ENCODE measurements at regions not wholly inside any gene's neighbourhood (a gene's known extent, or its start where the extent isn't known, plus 50 kb on each side); places are given as distances from the start of the nearest gene placed in this dataset.
A peak's percentile ranks its signal among the peaks of the same experiment; 100 is the strongest.

DNA sequence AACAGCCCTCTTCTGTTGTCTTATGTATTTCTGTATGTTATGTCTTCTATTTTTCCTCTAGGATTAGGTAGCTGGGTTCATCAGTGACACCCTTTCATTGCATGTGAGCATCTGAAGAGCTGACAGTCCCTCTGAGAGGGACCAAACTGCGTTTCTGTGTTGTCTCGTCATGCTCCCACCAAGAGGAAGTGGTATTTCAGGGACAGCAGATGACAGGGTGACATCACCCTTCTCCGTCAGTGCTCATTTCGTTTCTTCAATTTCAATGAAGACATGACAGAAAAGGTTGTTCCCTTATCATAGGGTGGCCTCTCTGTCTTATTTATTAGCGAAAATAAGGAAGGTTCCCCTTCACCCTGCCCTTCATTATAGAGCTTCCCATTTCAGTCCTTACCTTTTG is 225.9 kb upstream of the NR4A3 start:
- H3K4me3 ChIP-seq (replicated peaks in 1 of 2; ENCODE audit: low read depth in 2 of 2, low read length in 2 of 2) = no peak overlapping the region
- no peak for DNase-seq (ENCODE audit: low read depth in 2 of 2)
- TF ChIP-seq, protein P1, sequence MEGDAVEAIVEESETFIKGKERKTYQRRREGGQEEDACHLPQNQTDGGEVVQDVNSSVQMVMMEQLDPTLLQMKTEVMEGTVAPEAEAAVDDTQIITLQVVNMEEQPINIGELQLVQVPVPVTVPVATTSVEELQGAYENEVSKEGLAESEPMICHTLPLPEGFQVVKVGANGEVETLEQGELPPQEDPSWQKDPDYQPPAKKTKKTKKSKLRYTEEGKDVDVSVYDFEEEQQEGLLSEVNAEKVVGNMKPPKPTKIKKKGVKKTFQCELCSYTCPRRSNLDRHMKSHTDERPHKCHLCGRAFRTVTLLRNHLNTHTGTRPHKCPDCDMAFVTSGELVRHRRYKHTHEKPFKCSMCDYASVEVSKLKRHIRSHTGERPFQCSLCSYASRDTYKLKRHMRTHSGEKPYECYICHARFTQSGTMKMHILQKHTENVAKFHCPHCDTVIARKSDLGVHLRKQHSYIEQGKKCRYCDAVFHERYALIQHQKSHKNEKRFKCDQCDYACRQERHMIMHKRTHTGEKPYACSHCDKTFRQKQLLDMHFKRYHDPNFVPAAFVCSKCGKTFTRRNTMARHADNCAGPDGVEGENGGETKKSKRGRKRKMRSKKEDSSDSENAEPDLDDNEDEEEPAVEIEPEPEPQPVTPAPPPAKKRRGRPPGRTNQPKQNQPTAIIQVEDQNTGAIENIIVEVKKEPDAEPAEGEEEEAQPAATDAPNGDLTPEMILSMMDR (IDR thresholded peaks at IDR 0.05; ENCODE audit: low read depth, low read length) = no peak

DNA sequence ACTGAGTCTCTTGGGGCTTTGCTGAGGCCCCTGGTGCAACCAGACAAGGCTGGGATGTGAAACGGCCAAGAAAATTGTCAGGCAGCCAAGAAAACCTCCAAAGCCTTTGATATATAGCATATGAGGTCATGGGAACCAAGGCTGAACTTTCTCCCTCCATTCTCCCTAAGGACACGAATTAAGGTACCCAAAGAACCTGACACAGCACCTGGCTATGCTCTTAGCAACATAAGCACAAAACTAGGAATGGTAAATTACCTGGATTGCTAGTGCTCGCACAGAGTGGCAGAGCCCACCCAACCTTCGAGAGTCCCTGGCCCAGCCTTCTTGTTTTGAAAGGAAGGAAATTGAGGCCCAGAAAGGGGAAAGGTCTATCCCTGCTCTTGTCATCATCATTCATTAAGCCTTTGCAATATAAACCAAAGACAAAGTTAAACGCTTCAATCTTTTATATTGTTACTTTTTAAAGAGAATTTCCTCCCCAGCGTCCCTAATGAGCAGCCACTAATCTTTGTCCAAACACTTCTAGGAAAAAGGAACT is 220.0 kb upstream of the NR4A3 start:
- TF ChIP-seq, protein P1 (IDR thresholded peaks at IDR 0.05; ENCODE audit: low read depth, low read length) = no peak
- H3K4me3 ChIP-seq (replicated peaks in 1 of 2; ENCODE audit: low read depth in 2 of 2, low read length in 2 of 2) = no peak overlapping the region
- peak; percentile 1 to 3 for DNase-seq (ENCODE audit: low read depth in 2 of 2)

DNA sequence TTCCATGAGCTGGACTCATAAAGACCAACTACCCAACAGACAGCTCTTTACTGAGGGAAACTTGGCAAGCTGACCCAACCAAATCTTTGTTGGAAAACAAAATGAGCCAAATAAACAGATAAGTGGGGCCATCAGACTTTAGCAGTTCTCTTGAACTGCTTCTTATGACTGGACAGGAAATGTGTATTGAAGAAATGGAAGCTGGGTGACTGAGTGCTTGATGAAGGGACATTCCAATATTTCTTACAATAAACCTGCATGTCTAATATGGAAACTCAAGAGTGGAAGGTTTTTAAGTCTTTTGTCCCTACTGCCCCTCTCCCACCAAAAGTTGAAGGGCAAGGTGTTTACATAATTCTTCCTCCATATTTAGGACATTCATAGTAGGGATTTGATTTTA is 218.8 kb upstream of the NR4A3 start:
- no peak overlapping the region for H3K4me3 ChIP-seq (replicated peaks in 1 of 2; ENCODE audit: low read depth in 2 of 2, low read length in 2 of 2)
- DNase-seq (ENCODE audit: low read depth in 2 of 2) = no peak
- TF ChIP-seq, protein P1 (IDR thresholded peaks at IDR 0.05; ENCODE audit: low read depth, low read length) = no peak

DNA sequence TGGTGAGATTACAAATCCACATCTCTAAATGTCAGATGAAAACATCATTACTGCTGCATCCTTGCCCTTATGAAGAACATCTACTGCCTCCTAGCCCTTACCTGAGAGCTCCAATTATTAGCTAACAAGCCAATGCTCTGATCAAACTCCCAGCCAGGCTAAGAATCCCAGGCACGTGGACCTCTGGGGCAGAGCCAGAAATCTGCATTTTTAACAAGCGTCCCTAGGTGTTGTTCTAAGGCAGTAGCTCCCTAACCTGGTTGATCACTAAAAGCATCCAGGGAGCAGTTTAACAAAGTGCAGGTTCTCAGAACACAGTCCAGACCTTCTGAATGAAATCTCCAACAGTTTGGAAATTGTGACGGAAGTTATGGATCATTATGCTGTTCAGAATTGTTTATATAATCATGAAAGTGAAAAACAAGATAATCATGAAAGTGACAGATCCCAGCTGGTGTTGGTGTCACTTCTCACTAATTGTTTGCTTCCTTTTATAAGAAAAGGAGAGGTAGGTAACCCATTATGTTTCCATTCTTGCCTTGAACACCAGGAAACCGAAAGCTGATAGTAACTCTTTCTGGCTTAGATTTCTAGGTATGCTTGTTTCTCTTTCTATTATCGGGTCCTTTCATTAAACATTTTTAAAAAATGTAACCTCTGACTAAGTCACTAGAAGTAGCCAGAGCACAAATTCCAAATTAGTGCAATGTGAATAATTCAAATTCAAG is 216.5 kb upstream of the NR4A3 start:
- no peak overlapping the region for H3K4me3 ChIP-seq (replicated peaks in 1 of 2; ENCODE audit: low read depth in 2 of 2, low read length in 2 of 2)
- DNase-seq (ENCODE audit: low read depth in 2 of 2) = no peak
- TF ChIP-seq, protein P1 (IDR thresholded peaks at IDR 0.05; ENCODE audit: low read depth, low read length) = no peak

DNA sequence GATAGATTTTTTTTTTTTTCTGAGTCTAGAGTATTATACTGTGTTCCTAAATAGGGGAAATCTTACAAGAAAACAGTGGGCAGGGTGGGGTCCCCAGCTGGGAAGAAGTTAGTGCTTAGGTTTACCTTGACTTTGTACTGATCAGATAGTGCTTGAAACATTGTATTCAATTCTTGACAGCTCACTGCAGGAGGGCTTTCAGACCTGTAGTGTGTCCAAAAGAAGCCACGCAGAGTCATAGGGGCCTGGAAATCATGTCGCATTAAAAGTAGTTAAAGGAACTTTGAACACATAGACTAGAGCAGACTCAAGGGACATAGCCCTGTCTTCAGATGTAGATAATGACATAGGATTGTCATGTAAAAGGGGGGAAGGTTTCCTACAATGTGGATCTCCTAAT is 215.4 kb upstream of the NR4A3 start:
- no peak overlapping the region for H3K4me3 ChIP-seq (replicated peaks in 1 of 2; ENCODE audit: low read depth in 2 of 2, low read length in 2 of 2)
- no peak for DNase-seq (ENCODE audit: low read depth in 2 of 2)
- TF ChIP-seq, protein P1 (IDR thresholded peaks at IDR 0.05; ENCODE audit: low read depth, low read length) = no peak

DNA sequence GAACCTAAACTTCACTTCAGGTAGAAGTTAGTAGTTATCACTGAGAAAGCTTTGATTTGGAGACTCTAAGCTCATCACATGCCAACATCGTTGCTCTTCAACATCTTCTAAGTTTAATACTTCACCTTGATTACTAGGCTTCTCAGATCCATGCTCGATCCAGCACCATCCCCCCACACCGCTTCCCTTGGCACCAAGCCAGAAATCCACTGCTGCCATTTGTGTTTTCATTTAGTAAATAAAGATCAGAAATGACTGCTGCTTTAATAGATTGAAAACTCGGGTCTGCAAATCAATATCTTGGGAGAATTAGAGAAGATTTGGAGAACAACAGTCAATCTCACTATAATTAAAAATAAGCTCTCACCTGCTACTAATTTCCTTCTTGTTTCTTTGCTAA is 214.7 kb upstream of the NR4A3 start:
- no peak overlapping the region for H3K4me3 ChIP-seq (replicated peaks in 1 of 2; ENCODE audit: low read depth in 2 of 2, low read length in 2 of 2)
- TF ChIP-seq, protein P1 (IDR thresholded peaks at IDR 0.05; ENCODE audit: low read depth, low read length) = no peak
- no peak for DNase-seq (ENCODE audit: low read depth in 2 of 2)
